Smooth muscle cell (in vitro differentiated cells): ENCODE measurements at regions not wholly inside any gene's neighbourhood (a gene's known extent, or its start where the extent isn't known, plus 50 kb on each side); places are given as distances from the start of the nearest gene placed in this dataset.

Experiments used
- DNase-seq: peaks from one replicate; lab custom pipeline; 2025; ENCODE audit not compliant: unreplicated experiment; lab: John Stamatoyannopoulos, UW
- H2AFZ ChIP-seq: fragments of 200-600 bp; sonication (generic); 2 replicates; pipeline ENCODE4 v1.6.0; 2016; ENCODE audit warnings: antibody characterized with exemption, low read depth, mild to moderate bottlenecking
- H3F3A ChIP-seq: fragments of 200-600 bp; sonication (generic); 2 replicates; pipeline ENCODE4 v1.6.0; 2017; ENCODE audit warnings: antibody characterized with exemption, low read depth
- H3K27ac ChIP-seq: fragments of 200-600 bp; sonication (generic); 2 replicates; pipeline ENCODE4 v1.5.1; 2016; ENCODE audit warnings: low read depth, mild to moderate bottlenecking
- H3K27me3 ChIP-seq: fragments of 200-600 bp; sonication (generic); 2 replicates; pipeline ENCODE4 v1.6.1; 2016; ENCODE audit warnings: low read depth, mild to moderate bottlenecking
- H3K36me3 ChIP-seq: fragments of 200-600 bp; sonication (generic); 2 replicates; pipeline ENCODE4 v1.5.1; 2016; ENCODE audit warnings: low read depth
- H3K4me1 ChIP-seq: fragments of 200-600 bp; sonication (generic); 2 replicates; pipeline ENCODE4 v1.5.1; 2016; ENCODE audit warnings: low read depth
- H3K4me2 ChIP-seq: fragments of 200-600 bp; sonication (generic); 2 replicates; pipeline ENCODE4 v1.6.0; 2016; ENCODE audit warnings: mild to moderate bottlenecking
- H3K4me3 ChIP-seq: fragments of 200-600 bp; sonication (generic); 2 replicates; pipeline ENCODE4 v1.5.1; 2016; ENCODE audit warnings: mild to moderate bottlenecking
- H3K79me2 ChIP-seq: fragments of 200-600 bp; sonication (generic); 2 replicates; pipeline ENCODE4 v1.6.0; 2016; ENCODE audit warnings: low read depth, mild to moderate bottlenecking
- H3K9ac ChIP-seq: fragments of 200-600 bp; sonication (generic); 2 replicates; pipeline ENCODE4 v1.6.0; 2016; ENCODE audit warnings: low read depth
- H3K9me3 ChIP-seq: fragments of 200-600 bp; sonication (generic); replicated peaks from 2 replicates; pipeline ENCODE4 v1.5.1; 2016; ENCODE audit warnings: low read depth
- H4K20me1 ChIP-seq: fragments of 200-600 bp; sonication (generic); 2 replicates; pipeline ENCODE4 v1.6.0; 2016; ENCODE audit warnings: low read depth
- CTCF ChIP-seq: fragments of 200-600 bp; sonication (generic); IDR thresholded peaks from 2 replicates; pipeline ENCODE4 v1.5.1; 2017; ENCODE audit warnings: borderline replicate concordance, mild to moderate bottlenecking, antibody characterized with exemption; ENCODE audit not compliant: insufficient read depth, poor library complexity, severe bottlenecking
- WGBS: methylation state at CpG from one replicate; pipeline ENCODE4 v1.1.7; 2016; ENCODE audit warnings: low lambda C conversion rate; 5-methylcytosine and 5-hydroxymethylcytosine counted together

- no peak for TF ChIP-seq CTCF
- Histone ChIP-seq H2AFZ (no peak overlapping the region), H3F3A (no peaks in the 10 kb centered on the region), H3K9me3 (no peaks in the 10 kb centered on the region), H3K36me3 (no peaks in the 10 kb centered on the region), H3K27ac (no peak overlapping the region), H3K4me2 (no peak overlapping the region), H3K9ac (no peak overlapping the region), H3K4me1 (no peaks in the 10 kb centered on the region), H3K4me3 (no peak overlapping the region), H3K27me3 (no peaks in the 10 kb centered on the region), H3K79me2 (no peaks in the 10 kb centered on the region), H4K20me1 (no peaks in the 10 kb centered on the region)
- no peak for DNase-seq
- WGBS: 86% methylated on average over 6 of the region's 6 CpGs
Measured at GRCh38 chr7:115749924-115750323, 280.6 kb downstream of the TFEC start.

- H3K4me1 ChIP-seq: no peaks in the 10 kb centered on the region
- H4K20me1 ChIP-seq: no peaks in the 10 kb centered on the region
- H3K4me2 ChIP-seq: no peak overlapping the region
- no peak overlapping the region for H3K9ac ChIP-seq
- no peaks in the 10 kb centered on the region for H3K27me3 ChIP-seq
- no peaks in the 10 kb centered on the region for H3K79me2 ChIP-seq
- 59% methylated on average over 5 of the region's 5 CpGs for WGBS
- TF ChIP-seq CTCF: peak; percentile 23
- no peaks in the 10 kb centered on the region for H3K36me3 ChIP-seq
- H3K27ac ChIP-seq: no peak overlapping the region
- no peak overlapping the region for H2AFZ ChIP-seq
- DNase-seq: no peak
- H3K4me3 ChIP-seq: no peak overlapping the region
- no peaks in the 10 kb centered on the region for H3F3A ChIP-seq
- no peaks in the 10 kb centered on the region for H3K9me3 ChIP-seq
Measured at GRCh38 chr7:115748123-115748738, 282.3 kb downstream of the TFEC start.

- Histone ChIP-seq H4K20me1 (no peaks in the 10 kb centered on the region), H3K4me3 (peak overlapping the region; percentile 6), H3K79me2 (no peaks in the 10 kb centered on the region), H3F3A (no peaks in the 10 kb centered on the region), H3K36me3 (no peaks in the 10 kb centered on the region), H3K4me2 (peak overlapping the region; percentile 36), H3K4me1 (no peaks in the 10 kb centered on the region), H3K27me3 (no peaks in the 10 kb centered on the region), H3K27ac (no peak overlapping the region), H3K9me3 (no peaks in the 10 kb centered on the region), H3K9ac (no peak overlapping the region), H2AFZ (peak overlapping the region; percentile 74)
- DNase-seq: no peak
- 58% methylated on average over 4 of the region's 4 CpGs for WGBS
- no peak for TF ChIP-seq CTCF
Measured at GRCh38 chr7:115747174-115747573, 283.4 kb downstream of the TFEC start.

GRCh38 chr7:115740043-115740442, 290.5 kb downstream of the TFEC start:
- H3K79me2 ChIP-seq: no peaks in the 10 kb centered on the region
- H3K4me2 ChIP-seq: no peak overlapping the region
- H3K27me3 ChIP-seq: no peaks in the 10 kb centered on the region
- no peaks in the 10 kb centered on the region for H3F3A ChIP-seq
- TF ChIP-seq CTCF: no peak
- no peak overlapping the region for H3K4me3 ChIP-seq
- no peaks in the 10 kb centered on the region for H3K9me3 ChIP-seq
- no peaks in the 10 kb centered on the region for H3K36me3 ChIP-seq
- H4K20me1 ChIP-seq: no peaks in the 10 kb centered on the region
- H3K4me1 ChIP-seq: no peaks in the 10 kb centered on the region
- no peak overlapping the region for H3K9ac ChIP-seq
- H2AFZ ChIP-seq: no peak overlapping the region
- H3K27ac ChIP-seq: no peak overlapping the region
- no peak for DNase-seq
